GM06990 (cell line): ENCODE measurements at regions not wholly inside any gene's neighbourhood (a gene's known extent, or its start where the extent isn't known, plus 50 kb on each side); places are given as distances from the start of the nearest gene placed in this dataset.

Experiments used
- DNase-seq: peaks from one replicate; pipeline ENCODE4 v3.0.0-alpha.2; 2011; ENCODE audit not compliant: insufficient read length; ENCODE audit errors: extremely low read depth
- H3K27me3 ChIP-seq: replicated peaks from 2 replicates; pipeline ENCODE4 v1.6.0; 2011; ENCODE audit warnings: low read length; ENCODE audit not compliant: control insufficient read depth, insufficient read depth
- H3K36me3 ChIP-seq: 2 replicates; pipeline ENCODE4 v1.5.1; 2011; ENCODE audit warnings: low read length; ENCODE audit not compliant: control insufficient read depth, insufficient read depth
- H3K4me3 ChIP-seq: replicated peaks from 2 replicates; pipeline ENCODE4 v1.5.1; 2011; ENCODE audit warnings: low read depth, mild to moderate bottlenecking, control low read depth, low read length
- CTCF ChIP-seq: IDR thresholded peaks from 2 replicates; pipeline ENCODE4 v1.5.1; 2011; ENCODE audit warnings: low read length, control low read depth, mild to moderate bottlenecking, inconsistent platforms; ENCODE audit not compliant: insufficient read depth, poor library complexity, severe bottlenecking

DNA sequence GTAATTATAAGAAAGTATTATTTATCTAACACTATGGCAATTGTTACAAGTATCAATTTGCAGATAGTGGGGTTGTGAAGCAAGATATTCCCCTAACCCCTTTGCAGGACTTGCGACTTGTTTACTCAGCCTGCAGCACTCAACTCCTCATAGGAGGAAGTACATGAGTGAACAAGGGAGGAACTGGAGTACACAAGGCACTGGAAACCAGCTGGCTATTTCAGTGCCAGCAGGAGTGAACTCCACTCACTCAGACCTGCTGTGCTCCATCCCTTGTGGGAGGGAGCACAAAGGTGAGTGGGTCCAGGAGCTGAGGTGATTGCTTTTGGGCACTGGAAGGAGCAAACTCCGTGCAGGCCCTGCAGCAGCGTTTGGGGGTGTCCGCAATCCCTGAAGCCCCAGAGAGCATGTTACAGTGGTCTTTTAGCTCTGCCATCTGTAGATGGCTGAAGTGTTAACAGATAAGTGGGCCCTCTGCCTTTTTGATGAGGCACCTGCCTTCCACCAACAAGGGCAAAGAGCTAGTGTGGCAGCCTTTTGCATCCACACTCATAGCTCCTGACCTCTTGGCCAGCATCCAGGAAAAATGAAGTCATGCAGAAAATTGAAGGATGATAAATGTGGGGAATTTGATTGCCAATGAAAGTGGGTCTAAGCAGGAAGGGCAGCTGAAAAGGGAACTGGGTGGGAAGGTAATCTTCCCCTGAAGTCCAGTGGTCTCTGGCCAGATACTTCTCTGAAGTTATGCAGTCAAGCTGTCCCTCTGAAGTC is 802.2 kb upstream of the MIR17HG start:
- Histone ChIP-seq H3K4me3 (no peak overlapping the region), H3K36me3 (no peaks in the 10 kb centered on the region), H3K27me3 (no peaks in the 10 kb centered on the region)
- TF ChIP-seq CTCF, result no peak
- DNase-seq, result no peak

- Histone ChIP-seq H3K27me3 (no peaks in the 10 kb centered on the region), H3K4me3 (no peak overlapping the region), H3K36me3 (no peaks in the 10 kb centered on the region)
- DNase-seq, result no peak
- no peak for TF ChIP-seq CTCF
Measured at GRCh38 chr13:90547272-90547790, 800.2 kb upstream of the MIR17HG start.

DNA sequence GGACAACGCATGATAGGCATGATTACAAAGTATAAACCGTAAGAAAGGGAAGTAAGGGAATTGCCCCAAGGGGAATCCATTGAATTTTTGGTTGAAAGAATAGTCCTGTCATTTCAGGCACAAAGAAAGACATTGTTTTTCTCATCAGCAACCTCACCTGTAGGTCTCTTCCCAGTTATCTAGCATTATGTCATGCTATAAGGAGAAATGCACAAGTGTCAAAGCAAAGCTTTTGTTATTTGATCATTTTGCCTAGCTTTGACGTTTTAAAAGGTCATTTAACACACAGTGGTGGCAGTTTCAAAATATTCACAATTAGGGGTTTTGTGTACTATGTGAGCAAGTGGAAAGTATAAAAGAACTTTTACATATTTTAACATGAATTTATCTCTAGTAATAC is 796.2 kb upstream of the MIR17HG start:
- no peak overlapping the region for H3K4me3 ChIP-seq
- no peak for DNase-seq
- no peak for TF ChIP-seq CTCF
- no peaks in the 10 kb centered on the region for H3K36me3 ChIP-seq
- no peaks in the 10 kb centered on the region for H3K27me3 ChIP-seq

- H3K36me3 ChIP-seq, result no peaks in the 10 kb centered on the region
- H3K4me3 ChIP-seq, result no peak overlapping the region
- no peak for TF ChIP-seq CTCF
- H3K27me3 ChIP-seq, result no peaks in the 10 kb centered on the region
- no peak for DNase-seq
Measured at GRCh38 chr13:90552702-90553101, 794.8 kb upstream of the MIR17HG start.

GRCh38 chr13:90553159-90553558 is 794.3 kb upstream of the MIR17HG start:
- H3K36me3 ChIP-seq, result no peaks in the 10 kb centered on the region
- no peak overlapping the region for H3K4me3 ChIP-seq
- TF ChIP-seq CTCF, result no peak
- DNase-seq, result no peak
- no peaks in the 10 kb centered on the region for H3K27me3 ChIP-seq

DNA sequence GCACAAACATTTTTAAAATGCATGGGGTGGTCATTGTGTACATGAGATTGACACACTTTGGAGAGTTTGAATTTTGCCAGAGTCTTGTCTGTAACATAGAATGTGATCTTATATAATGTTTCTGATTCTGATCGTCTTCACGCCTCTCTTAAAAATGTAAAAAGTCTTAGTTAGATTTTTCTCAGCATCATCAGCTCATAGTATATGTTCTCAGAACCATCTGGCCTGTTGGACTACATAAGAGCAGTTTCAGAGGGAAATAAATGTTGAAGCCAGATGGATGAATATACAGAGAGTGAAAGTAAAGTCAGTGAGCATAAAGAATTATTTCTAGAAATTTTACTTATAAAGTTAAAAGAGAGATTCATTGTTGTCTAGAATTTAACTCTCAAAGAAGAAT is 789.9 kb upstream of the MIR17HG start:
- Histone ChIP-seq H3K4me3 (no peak overlapping the region), H3K36me3 (no peaks in the 10 kb centered on the region), H3K27me3 (no peaks in the 10 kb centered on the region)
- DNase-seq, result no peak
- TF ChIP-seq CTCF, result no peak
